Transverse colon (tissue), 3 donors: ENCODE measurements at regions not wholly inside any gene's neighbourhood (a gene's known extent, or its start where the extent isn't known, plus 50 kb on each side); places are given as distances from the start of the nearest gene placed in this dataset.

Source experiments
- CTCF ChIP-seq, 5 experiments: fragments of 200-600 bp in 3 of 5; fragments of 450-650 bp in 2 of 5; sonication (generic) in 3 of 5; IDR thresholded peaks; 1 replicate in 2 of 5; 2 replicates in 3 of 5; pipeline ENCODE4 v1.5.1; 2016 to 2017; ENCODE audit warnings: antibody characterized with exemption in 5 of 5, inconsistent platforms in 3 of 5, mild to moderate bottlenecking in 2 of 5, moderate library complexity in 1 of 5
- EP300 ChIP-seq: sonication (generic); formaldehyde crosslinking; IDR thresholded peaks from one replicate; pipeline ENCODE4 v1.6.1; 2017; ENCODE audit warnings: antibody characterized with exemption, low read depth
- POLR2A ChIP-seq: fragments of 450-650 bp; IDR thresholded peaks from one replicate; pipeline ENCODE4 v1.6.1; 2016; ENCODE audit warnings: antibody characterized with exemption, mild to moderate bottlenecking, moderate library complexity

- TF ChIP-seq CTCF (IDR thresholded peaks at IDR 0.05), result no peak
- no peak for TF ChIP-seq EP300
- TF ChIP-seq POLR2A, result no peak
Observed at GRCh38 chr20:19121916-19122315, 90.5 kb upstream of the SLC24A3 start.
